Activated T-cell treated with anti-CD3 and anti-CD28 coated beads, Interleukin-2, amount 50 U/mL, for 24 hours (primary cell): ENCODE measurements at regions not wholly inside any gene's neighbourhood (a gene's known extent, or its start where the extent isn't known, plus 50 kb on each side); places are given as distances from the start of the nearest gene placed in this dataset.
"Not testable (repeated sequence)": the region's sequence is repeated elsewhere in the genome, so short reads cannot be mapped to it uniquely, and the experiment has no call there.

Experiments
- DNase-seq: peaks from one replicate; pipeline ENCODE4 v3.0.0-alpha.2; 2020
- H3K27ac Mint-ChIP-seq: 2 replicates; pipeline ENCODE4 v1.8.0; 2020; ENCODE audit warnings: mild to moderate bottlenecking, mixed read lengths
- H3K27me3 Mint-ChIP-seq: 2 replicates; pipeline ENCODE4 v1.8.0; 2020; ENCODE audit warnings: mixed read lengths
- H3K36me3 Mint-ChIP-seq: 2 replicates; pipeline ENCODE4 v1.8.0; 2020; ENCODE audit warnings: low read depth, mixed read lengths
- H3K4me1 Mint-ChIP-seq: 2 replicates; pipeline ENCODE4 v1.8.0; 2020; ENCODE audit warnings: low read depth, mixed read lengths
- H3K4me3 Mint-ChIP-seq: 2 replicates; pipeline ENCODE4 v1.8.0; 2020; ENCODE audit warnings: mild to moderate bottlenecking, moderate library complexity, mixed read lengths
- H3K9me3 Mint-ChIP-seq: 2 replicates; pipeline ENCODE4 v1.8.0; 2020; ENCODE audit warnings: mixed read lengths

- no peaks in the 10 kb centered on the region for H3K27me3 Mint-ChIP-seq
- peaks cover 25% of the 10 kb centered on the region for H3K9me3 Mint-ChIP-seq
- no peak for DNase-seq
- H3K27ac Mint-ChIP-seq, result no peak overlapping the region
- no peaks in the 10 kb centered on the region for H3K4me1 Mint-ChIP-seq
- no peaks in the 10 kb centered on the region for H3K36me3 Mint-ChIP-seq
- no peak overlapping the region for H3K4me3 Mint-ChIP-seq
Observed at GRCh38 chr9:24009322-24009721, 183.3 kb upstream of the ELAVL2 start.

GRCh38 chr9:24007185-24007584 lies 181.1 kb upstream of the ELAVL2 start:
- Mint-ChIP-seq H3K27ac (no peak overlapping the region), H3K9me3 (peaks cover 23% of the 10 kb centered on the region), H3K4me3 (no peak overlapping the region), H3K27me3 (no peaks in the 10 kb centered on the region), H3K4me1 (no peaks in the 10 kb centered on the region), H3K36me3 (no peaks in the 10 kb centered on the region)
- no peak for DNase-seq

- H3K27ac Mint-ChIP-seq, H3K4me3 Mint-ChIP-seq, H3K36me3 Mint-ChIP-seq, DNase-seq, H3K4me1 Mint-ChIP-seq, H3K27me3 Mint-ChIP-seq: not testable (repeated sequence)
- H3K9me3 Mint-ChIP-seq, result peaks cover 15% of the 10 kb centered on the region
Observed at GRCh38 chr9:23991874-23992273, 165.8 kb upstream of the ELAVL2 start.

- no peaks in the 10 kb centered on the region for H3K4me1 Mint-ChIP-seq
- no peak overlapping the region for H3K27ac Mint-ChIP-seq
- H3K27me3 Mint-ChIP-seq, result no peaks in the 10 kb centered on the region
- H3K4me3 Mint-ChIP-seq, result no peak overlapping the region
- DNase-seq, result no peak
- peaks cover 29% of the 10 kb centered on the region for H3K9me3 Mint-ChIP-seq
- no peaks in the 10 kb centered on the region for H3K36me3 Mint-ChIP-seq
Observed at GRCh38 chr9:23979491-23979890, 153.5 kb upstream of the ELAVL2 start.

- DNase-seq, result no peak
- Mint-ChIP-seq H3K4me1 (no peaks in the 10 kb centered on the region), H3K36me3 (no peaks in the 10 kb centered on the region), H3K27ac (no peak overlapping the region), H3K9me3 (peaks cover 42% of the 10 kb centered on the region), H3K27me3 (no peaks in the 10 kb centered on the region), H3K4me3 (no peak overlapping the region)
Observed at GRCh38 chr9:23962101-23962500, 136.1 kb upstream of the ELAVL2 start.

GRCh38 chr9:23945897-23946296 lies 119.9 kb upstream of the ELAVL2 start:
- H3K27me3 Mint-ChIP-seq, result no peaks in the 10 kb centered on the region
- no peaks in the 10 kb centered on the region for H3K36me3 Mint-ChIP-seq
- H3K27ac Mint-ChIP-seq, result no peak overlapping the region
- no peak overlapping the region for H3K4me3 Mint-ChIP-seq
- DNase-seq, result no peak
- no peaks in the 10 kb centered on the region for H3K4me1 Mint-ChIP-seq
- H3K9me3 Mint-ChIP-seq, result peaks cover 24% of the 10 kb centered on the region

GRCh38 chr9:23941051-23941450 lies 115.0 kb upstream of the ELAVL2 start:
- Mint-ChIP-seq H3K27ac (no peak overlapping the region), H3K4me1 (no peaks in the 10 kb centered on the region), H3K36me3 (no peaks in the 10 kb centered on the region), H3K9me3 (peaks cover 22% of the 10 kb centered on the region), H3K4me3 (no peak overlapping the region), H3K27me3 (no peaks in the 10 kb centered on the region)
- no peak for DNase-seq

GRCh38 chr9:23938908-23939307 lies 112.9 kb upstream of the ELAVL2 start:
- DNase-seq, result no peak
- Mint-ChIP-seq H3K27me3 (no peaks in the 10 kb centered on the region), H3K4me1 (no peaks in the 10 kb centered on the region), H3K27ac (no peak overlapping the region), H3K36me3 (no peaks in the 10 kb centered on the region), H3K4me3 (no peak overlapping the region), H3K9me3 (peaks cover 13% of the 10 kb centered on the region)

GRCh38 chr9:23934291-23934906 lies 108.4 kb upstream of the ELAVL2 start:
- Mint-ChIP-seq H3K36me3 (no peaks in the 10 kb centered on the region), H3K9me3 (peaks cover under 1% of the 10 kb centered on the region), H3K27me3 (no peaks in the 10 kb centered on the region), H3K4me3 (no peak overlapping the region), H3K27ac (no peak overlapping the region), H3K4me1 (no peaks in the 10 kb centered on the region)
- no peak for DNase-seq

- no peak for DNase-seq
- no peak overlapping the region for H3K27ac Mint-ChIP-seq
- no peak overlapping the region for H3K4me3 Mint-ChIP-seq
- peaks cover 6% of the 10 kb centered on the region for H3K9me3 Mint-ChIP-seq
- no peaks in the 10 kb centered on the region for H3K4me1 Mint-ChIP-seq
- H3K27me3 Mint-ChIP-seq, result no peaks in the 10 kb centered on the region
- H3K36me3 Mint-ChIP-seq, result no peaks in the 10 kb centered on the region
Observed at GRCh38 chr9:23933348-23933747, 107.3 kb upstream of the ELAVL2 start.

- no peaks in the 10 kb centered on the region for H3K4me1 Mint-ChIP-seq
- no peak overlapping the region for H3K27ac Mint-ChIP-seq
- no peak overlapping the region for H3K4me3 Mint-ChIP-seq
- H3K27me3 Mint-ChIP-seq, result no peaks in the 10 kb centered on the region
- DNase-seq, result no peak
- no peaks in the 10 kb centered on the region for H3K36me3 Mint-ChIP-seq
- peaks cover 20% of the 10 kb centered on the region for H3K9me3 Mint-ChIP-seq
Observed at GRCh38 chr9:23926368-23926767, 100.3 kb upstream of the ELAVL2 start.

GRCh38 chr9:23914431-23915003 lies 88.5 kb upstream of the ELAVL2 start:
- H3K27me3 Mint-ChIP-seq, result no peaks in the 10 kb centered on the region
- DNase-seq, result no peak
- H3K27ac Mint-ChIP-seq, result no peak overlapping the region
- no peaks in the 10 kb centered on the region for H3K4me1 Mint-ChIP-seq
- H3K4me3 Mint-ChIP-seq, result no peak overlapping the region
- no peaks in the 10 kb centered on the region for H3K36me3 Mint-ChIP-seq
- peaks cover 20% of the 10 kb centered on the region for H3K9me3 Mint-ChIP-seq

- Mint-ChIP-seq H3K36me3 (no peaks in the 10 kb centered on the region), H3K9me3 (peaks cover 6% of the 10 kb centered on the region), H3K27me3 (no peaks in the 10 kb centered on the region), H3K4me1 (no peaks in the 10 kb centered on the region), H3K27ac (no peak overlapping the region), H3K4me3 (no peak overlapping the region)
- no peak for DNase-seq
Observed at GRCh38 chr9:23907343-23907742, 81.3 kb upstream of the ELAVL2 start.

GRCh38 chr9:23887781-23888180 lies 61.7 kb upstream of the ELAVL2 start:
- Mint-ChIP-seq H3K4me1 (no peaks in the 10 kb centered on the region), H3K27ac (no peak overlapping the region), H3K4me3 (no peak overlapping the region), H3K9me3 (peaks cover 32% of the 10 kb centered on the region), H3K36me3 (no peaks in the 10 kb centered on the region), H3K27me3 (no peaks in the 10 kb centered on the region)
- DNase-seq, result no peak
